NCI-H2107 treated with DMSO at 0.1 percent for 48 hours (cell line): ENCODE measurements at regions not wholly inside any gene's neighbourhood (a gene's known extent, or its start where the extent isn't known, plus 50 kb on each side); places are given as distances from the start of the nearest gene placed in this dataset.

Source experiments
- DNase-seq: peaks from one replicate; lab custom pipeline; 2025; ENCODE audit not compliant: unreplicated experiment; lab: John Stamatoyannopoulos, UW

DNA sequence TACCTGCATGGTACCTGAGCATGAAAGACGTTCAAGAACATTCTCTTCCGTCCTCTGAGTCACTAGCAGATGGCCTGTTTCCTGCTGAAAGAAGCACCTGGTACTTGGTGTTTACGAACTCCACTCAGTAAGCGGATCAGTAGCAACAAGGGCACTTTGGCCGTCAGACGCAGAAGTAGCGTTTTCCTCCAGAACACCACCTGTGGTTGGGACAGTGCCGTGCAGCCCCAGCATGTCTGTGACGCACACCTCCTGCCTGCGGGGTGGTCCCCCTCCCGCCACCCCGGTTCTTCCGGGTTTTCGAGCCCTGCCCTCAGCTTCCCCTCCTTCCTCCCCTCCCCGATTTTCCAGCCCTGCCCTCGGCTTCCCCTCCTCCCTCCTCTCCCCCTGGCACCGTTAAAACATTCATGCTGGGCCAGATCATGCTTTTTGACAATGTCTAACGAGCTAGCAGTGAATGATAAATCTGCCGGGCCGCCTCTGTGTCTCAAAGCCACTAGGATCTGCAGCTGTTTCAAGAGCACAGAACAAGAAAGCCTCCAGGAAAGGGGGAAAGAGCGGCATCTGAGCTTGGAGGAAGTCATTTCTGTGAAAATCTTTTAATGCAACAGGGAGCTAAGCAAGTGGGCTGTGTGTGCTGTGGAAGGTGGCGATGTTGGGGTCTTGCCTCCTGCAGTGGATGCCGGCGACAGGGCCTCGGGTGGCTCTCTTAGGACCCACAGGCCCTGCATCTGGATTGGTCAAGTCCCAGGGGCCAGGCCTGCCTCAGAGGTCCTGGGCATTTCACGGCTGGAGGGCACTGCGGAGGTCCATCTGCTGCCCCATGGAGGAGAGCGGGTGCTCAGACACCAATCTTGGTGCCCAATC lies 207.9 kb downstream of the ERMARD start:
- DNase-seq: peak; percentile 77

DNA sequence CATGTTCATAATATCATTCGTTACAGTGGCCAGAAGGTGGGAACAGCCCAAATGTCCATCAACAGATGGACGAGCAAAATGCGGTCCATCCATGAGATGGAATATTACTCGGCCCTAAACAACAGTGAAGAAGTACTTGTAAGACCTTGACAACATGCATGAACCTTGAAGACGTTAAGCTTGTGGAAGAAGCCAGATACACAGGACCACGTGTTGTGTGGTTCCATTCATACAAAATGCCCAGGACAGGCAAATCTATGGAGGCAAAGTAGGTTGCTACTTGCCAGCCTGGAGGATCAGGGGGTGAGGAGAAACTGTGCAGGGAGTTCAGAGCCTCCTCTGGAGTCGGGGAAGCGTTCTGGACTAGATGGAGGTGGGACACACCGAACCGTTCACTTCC lies 207.1 kb downstream of the ERMARD start:
- no peak for DNase-seq

DNA sequence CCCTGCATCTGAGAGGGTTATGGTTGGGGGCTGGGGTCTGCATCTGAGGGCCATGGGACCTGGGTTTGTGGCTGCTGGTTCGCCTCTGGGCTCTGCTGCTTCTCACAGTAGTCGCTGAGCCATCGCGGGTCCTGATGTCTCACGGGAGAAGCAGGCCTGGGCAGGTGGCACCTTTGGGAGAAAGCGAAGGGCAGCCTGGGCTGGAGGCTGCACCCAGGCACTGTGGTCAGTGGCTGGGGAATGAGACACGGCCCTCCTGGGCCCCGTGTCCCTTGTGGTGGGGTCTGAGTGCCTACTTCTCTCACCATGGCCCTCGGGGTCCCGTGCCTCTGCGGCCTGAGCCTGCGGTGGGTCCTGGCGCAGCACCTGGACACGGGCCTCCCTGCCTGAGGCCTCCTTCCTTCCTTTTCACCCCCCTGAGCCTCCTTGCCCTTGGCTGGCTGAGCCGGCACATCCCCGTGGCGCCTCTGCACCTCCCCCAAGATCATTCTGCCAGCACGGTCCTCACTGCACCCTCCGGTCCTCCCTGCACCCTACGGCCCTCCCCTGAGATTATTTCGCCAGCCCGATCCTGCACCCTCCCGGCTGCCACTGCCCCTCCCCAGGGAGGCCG lies 206.0 kb downstream of the ERMARD start:
- DNase-seq: no peak

DNA sequence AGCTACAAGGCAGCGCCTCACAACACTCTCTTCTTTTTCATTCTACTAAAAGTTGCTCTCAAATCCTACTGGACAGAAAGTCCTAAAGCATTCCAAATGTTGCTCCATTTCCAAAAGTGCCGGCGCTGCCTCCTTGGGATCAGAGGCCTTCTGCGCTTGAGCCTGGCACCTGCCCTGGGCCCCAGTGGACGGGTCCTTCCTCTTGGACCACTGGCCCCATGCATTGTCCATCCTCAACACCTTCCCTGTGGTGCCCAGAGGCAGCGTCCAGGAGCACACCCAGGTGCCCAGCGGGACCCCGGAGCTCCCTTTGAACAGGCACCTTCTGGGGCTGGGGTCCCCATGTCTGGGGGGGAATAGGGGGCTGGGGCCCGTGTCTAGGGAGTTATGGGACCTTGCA lies 205.2 kb downstream of the ERMARD start:
- DNase-seq: no peak

DNA sequence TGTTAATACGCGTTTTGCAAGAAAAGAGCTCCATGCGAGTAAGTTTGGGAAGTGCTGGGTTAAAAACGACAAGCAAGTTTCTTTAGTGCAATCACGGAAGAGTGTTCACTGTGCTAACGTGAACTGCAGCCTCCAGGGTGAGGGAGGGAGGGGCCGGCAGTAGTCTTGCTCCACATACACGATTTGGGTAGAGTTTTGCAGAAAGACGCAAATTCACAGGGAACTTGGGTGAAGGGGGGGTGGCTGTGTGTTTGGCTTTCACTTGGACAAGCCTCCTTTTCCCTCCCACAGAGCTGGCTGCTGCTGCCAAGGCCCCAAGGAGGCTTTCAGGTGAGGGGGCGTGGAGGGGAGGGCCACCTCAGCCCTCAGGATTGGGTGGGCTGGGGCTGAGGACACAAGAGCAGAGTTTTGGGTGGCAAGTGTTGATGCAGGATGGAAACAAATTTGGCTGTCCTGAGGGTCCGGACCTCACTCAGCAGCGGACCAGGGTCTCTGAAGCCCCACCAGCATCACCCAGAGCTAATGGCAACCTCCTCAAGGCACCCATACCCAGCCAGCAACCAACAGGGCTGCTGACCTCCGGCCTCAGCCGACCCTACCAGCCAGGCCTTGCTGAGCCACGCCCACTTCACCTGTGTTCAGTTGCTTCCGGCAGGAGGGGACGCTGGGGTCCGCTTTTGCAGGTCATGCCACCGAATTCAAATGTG lies 204.5 kb downstream of the ERMARD start:
- no peak for DNase-seq

DNA sequence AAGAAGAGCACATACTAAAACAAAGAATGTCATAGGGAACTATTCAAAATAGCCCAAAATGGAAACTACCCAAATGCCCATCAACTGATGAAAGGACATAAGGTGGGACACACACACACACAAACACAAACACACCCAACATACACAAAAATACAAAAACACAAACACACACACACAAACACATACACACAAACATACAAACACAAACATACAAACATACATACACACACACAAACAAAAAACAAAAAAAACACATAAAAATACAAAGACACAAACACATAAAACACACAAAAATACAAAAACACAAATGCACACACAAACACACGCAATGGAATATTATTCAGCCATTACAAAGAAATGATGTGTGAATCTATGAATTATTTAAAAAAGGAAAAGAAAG lies 203.6 kb downstream of the ERMARD start:
- no peak for DNase-seq

DNA sequence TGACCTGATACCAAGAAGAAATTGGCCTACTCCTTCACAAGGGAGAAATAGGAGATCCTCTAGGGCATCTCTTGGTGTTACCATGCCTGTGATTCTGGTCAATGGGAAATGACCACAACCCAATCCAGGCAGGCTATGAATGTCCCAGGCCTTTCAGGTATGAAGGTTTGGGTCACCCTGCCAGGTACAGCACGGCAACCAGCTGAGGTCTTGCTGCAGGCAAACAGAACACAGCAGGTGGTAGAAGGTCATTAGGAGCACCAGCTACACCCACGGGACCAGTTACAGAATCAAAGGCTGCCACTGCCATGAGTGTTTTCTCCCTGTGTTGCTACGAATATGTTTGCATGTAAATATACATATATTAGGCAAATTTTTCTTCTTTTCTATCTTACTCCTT lies 202.3 kb downstream of the ERMARD start:
- no peak for DNase-seq

DNA sequence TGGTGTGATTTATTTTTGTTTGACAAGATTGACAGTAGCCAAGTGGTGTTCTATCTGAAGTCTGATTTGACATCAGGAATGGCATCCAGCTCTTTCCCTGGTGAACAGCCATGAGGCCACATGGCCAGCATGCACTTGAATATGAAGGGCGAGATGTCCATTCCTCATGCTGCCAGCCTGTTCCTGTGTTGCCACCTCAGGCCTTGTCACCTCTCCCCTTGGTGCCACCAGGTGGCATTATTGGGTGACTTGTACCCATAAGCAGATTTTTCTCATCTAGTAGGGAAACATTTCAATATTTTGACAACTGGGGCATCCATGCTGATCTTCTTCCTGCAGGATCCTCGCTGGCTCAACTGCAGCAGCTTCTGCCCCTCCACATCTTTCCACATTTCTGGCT lies 199.1 kb downstream of the ERMARD start:
- DNase-seq: peak; percentile 4

DNA sequence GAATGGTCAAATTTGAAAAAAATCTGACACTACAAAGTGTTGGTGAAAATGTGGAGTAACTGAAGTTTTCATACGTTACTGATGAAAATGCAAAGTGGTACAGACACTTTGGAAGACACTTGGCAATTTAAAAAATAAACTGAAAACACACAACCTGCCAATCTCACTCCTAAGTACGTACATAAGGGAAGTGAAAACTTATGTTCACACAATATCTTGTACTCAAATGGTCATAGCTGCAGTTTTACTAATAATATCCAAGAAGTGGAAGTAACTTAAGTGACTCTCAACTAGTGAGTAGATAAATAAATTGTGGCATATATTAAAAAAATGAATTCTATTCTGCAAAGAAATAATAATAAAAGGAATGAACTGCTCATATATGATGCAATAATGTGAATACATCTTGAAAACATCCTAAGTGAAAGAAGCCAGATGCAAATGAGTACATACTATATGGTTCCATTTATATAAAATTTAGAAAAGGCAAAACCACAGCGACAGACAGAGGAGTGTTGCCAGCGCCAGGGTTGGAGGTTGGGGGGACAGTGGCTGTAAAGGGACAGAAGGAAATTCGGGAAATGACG lies 198.2 kb downstream of the ERMARD start:
- DNase-seq: no peak

DNA sequence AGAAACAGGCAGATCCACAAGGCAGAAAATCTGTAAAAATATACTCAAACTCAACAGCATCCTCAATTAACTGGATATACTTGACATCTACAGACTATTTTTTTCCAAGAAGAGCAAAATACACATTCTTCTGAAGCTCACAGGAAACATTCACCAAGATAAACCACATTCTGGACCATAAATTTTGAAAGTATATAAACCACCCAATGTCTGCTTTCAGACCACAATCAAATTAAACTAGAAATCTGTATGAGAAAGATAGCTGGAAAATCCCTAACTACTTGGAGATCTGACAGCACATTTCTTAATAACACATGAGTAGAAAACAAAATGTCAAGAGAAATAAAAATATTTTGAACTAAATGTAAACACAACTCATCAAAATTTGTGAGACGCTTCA lies 195.5 kb downstream of the ERMARD start:
- no peak for DNase-seq

DNA sequence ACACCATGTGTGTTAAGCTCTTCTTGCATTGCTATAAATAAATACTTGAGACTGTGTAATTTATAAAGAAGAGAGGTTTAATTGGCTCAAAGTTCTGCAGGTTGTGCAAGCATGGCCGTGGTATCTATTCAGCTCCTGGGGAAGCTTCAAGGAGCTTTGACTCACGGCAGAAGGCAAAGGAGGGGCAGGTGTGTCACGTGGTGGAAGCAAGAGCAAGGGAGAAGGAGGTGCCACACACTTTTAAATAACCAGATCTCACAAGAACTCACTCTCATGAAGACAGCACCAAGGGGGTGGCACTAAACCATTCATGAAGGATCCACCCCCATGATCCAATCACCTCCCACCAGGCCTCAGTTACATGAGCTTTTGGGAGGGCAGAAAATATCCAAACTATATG lies 193.7 kb downstream of the ERMARD start:
- no peak for DNase-seq

DNA sequence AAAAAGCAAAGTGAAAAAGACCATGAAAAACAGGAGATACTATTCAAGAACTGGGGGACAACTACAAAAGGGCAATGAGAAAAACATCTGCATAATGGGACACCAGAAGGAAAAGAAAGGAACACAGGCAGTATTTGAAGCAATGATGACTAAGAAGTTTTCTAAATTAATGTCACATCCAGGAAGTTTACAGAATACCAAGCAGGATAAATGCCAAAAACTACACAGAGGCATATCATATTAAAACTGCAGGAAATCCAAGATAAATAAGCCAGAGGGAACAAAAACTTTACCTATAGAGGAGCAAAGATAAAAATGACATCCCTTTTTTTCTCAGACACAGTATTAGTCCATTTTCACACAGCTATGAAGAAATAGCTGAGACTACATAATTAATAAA lies 193.0 kb downstream of the ERMARD start:
- DNase-seq: no peak

DNA sequence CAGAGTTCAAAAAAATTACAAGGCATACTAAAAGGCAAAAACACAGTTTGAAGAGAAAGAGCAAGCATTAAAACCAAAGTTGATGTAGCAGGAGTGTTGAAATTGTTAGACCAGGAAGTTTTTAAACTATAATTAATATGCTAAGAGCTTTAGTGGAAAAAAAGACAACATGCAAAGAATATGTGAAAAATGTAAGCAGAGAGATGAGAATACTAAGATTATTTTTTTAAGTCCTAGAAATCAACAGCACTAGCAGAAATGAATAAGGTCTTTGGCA lies 192.6 kb downstream of the ERMARD start:
- DNase-seq: no peak

DNA sequence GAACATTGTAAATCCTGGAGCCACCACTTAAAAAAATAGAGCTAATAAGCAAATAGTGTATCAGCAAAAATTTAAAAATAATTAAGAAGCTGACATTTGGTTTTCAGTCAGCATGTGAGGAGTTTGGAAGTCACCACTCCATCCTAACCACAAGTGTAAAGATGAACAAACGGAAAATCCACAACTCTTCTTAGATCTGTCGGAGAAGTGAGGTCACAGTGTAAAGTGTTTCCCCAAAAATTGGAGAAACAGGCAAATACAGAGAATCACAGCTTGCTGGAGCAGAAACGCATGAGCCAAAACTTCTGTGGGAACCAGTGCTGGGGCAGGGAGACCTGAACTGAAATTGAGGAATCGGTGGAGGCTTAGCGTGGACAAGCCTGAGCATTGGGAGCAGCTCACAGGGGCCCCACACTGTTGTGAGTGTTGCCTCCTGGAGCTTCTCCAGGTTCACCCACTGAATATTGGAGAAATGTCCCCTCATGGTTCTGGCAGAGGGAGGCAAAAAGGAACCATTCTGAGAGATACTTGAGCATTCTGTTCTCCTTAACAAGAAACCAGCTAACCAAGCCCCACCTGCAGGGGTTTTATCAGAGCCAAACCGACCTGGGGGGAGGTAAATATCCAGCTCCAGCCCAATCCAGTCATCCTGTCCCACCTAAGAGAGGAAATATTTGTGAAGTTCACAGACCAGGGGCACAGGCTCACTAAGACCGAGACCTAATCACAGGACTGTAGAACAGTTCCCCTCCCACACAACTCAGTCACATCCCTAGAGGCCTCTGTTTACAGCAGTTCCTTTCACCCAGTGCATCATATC lies 192.0 kb downstream of the ERMARD start:
- DNase-seq: no peak

DNA sequence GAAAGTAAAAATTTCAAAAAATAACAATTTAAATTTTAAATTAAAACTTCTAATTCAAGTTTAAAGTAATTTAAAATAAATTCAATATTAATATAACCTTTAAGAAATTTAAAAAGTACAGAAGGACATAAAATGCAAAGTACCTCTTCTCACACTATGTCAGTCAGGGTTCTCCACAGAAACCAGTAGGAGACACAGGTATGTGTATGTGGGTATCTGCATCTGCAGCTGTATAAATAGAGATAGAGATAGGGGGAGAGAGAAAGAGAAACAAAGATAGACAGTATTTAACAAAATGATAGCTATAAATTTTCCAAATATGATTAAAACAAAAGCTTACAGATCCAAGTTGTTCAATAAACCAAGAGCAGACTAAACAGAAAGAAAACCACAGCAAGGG lies 190.8 kb downstream of the ERMARD start:
- peak; percentile 37 for DNase-seq

DNA sequence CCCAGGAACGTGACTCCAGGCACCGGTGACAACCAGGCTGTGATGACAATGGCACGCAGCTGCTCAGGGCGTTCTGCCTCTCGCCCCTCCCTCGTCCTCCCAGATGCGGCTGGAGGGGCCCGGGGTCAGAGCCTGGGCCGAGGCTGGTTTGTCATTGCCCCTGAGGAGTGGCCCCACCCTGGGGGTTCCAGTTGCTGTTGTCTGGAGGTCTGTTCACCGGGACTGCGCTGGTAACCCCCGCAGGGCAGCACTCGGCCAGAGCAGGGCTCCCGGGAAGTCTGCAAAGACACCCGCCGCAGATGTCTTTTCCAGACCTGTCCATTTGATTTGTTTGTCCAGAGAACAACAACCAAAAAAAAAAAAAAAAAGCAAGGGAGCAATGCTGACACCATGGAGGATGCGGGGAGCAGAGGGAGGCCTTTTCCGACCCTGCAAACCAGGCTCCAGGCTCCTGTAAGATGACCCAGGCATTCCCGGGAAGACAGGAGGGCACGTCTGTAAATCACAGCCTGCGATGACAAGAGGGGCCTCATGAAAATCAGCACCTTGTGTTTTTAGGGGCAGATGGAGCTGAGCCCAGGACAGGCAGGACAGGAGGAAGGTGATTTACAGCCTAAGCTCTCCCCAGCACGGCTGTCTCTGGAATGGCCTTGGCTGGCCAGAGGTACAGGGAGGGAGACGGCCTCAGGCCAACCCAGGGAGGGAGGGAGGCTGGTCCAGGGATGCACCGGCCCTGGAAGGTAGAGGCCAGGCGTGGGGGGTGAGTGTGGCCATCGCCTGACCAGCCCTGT lies 189.3 kb downstream of the ERMARD start:
- no peak for DNase-seq

DNA sequence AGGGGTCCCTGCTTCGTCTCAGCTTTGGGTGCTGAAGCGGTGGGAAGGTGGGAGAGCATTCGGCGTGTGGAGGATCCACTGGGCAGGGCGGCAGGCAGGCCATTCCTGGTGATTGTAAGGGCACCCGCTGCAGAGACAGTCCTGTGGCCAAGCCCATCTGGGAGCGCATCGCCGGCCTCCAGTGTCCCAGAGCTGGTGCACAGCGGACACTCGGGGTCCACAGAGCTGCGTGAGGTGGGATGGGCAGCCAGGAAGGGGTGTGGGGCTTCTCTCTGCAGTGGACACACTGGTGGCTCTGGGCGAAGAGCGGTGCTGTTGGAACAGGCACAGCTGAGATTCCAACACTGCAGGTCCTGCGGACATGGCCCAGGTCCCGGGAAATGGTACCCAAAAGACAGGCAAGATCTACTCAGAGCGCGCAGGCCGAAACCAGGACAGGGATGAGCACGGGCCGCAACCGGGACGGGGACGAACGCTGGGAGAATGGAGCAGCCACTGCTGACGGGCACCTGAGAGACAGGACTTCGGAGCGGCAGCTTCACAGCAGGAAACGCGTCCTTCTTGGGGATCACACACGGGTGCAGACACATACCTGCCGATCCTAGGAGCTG lies 188.2 kb downstream of the ERMARD start:
- no peak for DNase-seq

DNA sequence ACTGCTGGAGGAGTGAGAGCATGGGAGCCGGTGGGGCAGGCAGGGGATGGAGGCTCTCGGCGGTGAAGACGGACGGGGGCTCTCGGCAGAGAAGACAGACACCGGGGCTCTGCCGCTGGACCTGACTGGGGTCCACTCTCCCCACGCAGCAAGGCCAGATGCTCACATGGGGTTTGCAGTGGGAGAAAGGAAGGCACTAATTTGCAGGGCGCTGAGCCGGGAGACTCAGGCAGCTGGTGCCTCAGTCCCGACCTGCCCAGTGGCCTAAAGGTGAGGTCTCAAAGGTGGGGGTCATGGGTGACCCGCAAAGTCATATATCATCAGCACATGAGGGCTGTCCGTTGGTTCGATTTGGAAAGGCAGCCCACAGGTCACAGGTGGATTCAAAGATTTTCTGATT lies 187.3 kb downstream of the ERMARD start:
- DNase-seq: no peak

DNA sequence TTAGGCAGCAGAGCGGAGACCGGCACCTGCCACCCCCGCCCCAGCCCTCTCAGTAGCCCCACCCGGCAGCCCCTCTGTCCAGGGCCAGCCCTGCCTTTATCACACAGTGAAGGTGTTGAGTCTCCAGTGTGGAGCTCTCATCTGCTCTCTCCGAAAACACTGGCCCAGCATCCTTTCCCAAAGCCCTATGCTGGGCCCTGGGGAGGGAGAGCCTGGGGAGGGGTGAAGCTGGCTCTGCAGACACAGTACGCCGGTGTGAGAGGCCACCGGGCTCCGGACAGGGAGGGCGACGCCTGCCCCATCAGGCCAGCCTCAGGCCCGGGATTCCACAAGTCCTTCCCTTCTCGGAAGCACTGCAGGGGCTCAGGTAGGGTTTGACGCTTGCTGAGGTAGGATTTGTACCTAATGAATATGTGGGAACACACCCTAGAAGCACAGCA lies 186.9 kb downstream of the ERMARD start:
- no peak for DNase-seq
